HT-29 (cell line): ENCODE measurements at regions not wholly inside any gene's neighbourhood (a gene's known extent, or its start where the extent isn't known, plus 50 kb on each side); places are given as distances from the start of the nearest gene placed in this dataset.
A peak's percentile ranks its signal among the peaks of the same experiment; 100 is the strongest.

Source experiments
- DNase-seq: peaks from one replicate; pipeline ENCODE4 v3.0.0-alpha.2; 2015; ENCODE audit warnings: low spot score

DNA sequence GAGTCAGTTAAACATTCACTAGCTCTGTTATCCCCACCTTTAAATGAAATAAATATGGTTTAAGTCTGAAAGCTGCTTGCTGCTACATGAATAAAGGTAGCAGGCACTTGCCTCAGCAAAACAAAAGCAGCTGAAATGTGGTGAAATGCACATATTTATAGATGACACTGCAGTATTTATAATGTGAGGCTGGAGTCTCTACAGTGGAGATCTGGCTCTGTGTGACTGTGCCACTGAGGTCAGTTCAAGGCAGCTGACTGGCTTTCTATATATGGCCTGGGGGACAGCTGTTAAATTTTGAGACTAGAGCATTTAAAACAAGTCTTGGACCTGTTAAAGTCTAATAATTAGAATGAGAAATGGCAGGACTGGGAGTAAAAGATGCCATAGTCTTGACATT lies 859.6 kb upstream of the SEMA6A start:
- no peak for DNase-seq

DNA sequence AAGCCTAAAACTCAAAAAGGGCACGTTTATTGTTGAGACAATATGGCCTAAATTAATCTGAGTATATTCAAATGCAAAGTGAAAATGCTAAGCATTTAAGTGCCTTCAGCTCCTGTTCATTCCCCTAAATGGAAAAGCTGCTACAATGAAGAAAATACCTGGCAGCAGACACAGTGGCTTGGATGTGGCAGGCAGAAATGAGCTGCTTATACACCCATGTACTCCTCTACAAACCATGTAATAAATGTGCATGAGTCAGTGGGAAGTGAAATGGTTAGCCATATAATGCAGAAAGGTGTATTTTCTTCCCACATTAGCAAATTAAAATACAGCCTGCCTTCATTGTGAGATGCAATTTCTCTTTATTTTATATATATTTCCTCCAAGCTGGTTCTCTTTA lies 859.2 kb upstream of the SEMA6A start:
- no peak for DNase-seq

DNA sequence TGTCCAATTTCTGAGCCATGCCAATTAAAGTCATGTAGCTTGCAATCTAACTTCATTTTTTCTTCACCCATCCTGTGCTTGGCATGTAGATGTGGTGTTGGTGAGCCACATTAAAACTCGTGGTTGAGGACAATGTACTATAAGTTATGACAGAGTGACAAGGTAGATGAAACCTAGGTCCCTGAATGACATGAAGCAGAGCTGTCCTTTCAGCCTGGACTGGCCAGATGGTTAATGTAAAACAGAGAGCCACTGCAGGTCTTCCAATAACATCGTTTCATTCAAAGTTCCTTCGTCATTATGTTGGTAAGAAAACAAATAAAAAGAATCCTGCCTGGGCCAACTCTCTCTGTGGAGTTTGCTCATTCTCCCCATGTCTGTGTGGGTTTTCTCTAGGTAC lies 856.5 kb upstream of the SEMA6A start:
- no peak for DNase-seq

DNA sequence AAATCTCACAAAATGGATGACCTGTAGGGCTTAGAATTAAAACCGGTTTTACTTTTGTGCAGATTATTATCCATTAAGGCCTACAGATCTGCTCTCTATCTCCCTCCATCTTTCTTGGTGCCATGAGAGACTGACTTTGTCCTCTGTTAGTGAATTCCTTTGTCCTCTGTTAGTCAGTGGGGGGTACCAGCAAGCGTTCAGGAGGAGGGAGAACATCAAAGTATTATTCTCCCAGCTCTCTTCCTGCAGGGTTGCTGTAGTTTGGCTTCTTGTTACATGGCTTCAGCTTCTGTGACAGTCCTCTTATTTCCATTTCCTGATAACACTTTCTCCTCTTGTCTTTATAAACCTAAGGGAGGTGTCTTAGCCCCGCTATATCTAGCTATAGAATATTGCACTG lies 850.5 kb upstream of the SEMA6A start:
- no peak for DNase-seq

DNA sequence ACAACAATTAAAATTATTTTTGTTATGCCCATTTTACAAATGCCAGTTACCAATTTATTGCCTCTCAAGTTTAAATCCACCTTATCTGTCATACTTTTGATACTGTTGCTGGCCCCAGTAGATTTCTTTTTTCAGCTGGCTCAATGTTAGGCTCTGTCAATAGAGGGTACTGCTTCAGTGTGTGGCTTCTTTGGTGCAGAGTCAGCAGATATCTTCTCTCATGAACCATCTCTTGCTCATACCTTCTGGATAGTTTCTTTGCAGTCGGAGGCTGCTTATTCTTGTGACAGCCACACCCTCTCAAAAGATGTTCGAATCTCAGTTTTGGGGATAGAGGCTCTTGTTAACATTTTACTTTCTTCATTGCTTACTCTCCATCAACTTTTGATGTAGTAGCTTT lies 849.9 kb upstream of the SEMA6A start:
- DNase-seq: no peak

DNA sequence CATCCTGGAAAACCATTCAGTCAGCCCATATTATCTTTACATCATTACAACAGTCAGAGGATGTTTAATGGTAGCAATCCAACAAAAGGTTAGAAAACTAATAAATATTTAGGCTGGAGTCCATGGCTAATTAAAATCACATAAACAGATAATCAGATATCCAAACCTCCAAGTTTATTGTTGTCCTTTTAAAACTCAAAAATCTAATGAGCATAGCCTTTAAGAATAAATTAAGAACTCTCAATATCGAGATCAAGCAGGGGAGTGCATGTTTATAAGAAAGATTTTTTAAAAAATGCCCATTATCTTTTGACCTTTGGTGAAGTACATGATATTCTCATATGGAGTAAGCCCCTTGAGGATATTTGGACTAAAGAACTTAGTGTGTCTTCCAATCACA lies 842.9 kb upstream of the SEMA6A start:
- DNase-seq: no peak

DNA sequence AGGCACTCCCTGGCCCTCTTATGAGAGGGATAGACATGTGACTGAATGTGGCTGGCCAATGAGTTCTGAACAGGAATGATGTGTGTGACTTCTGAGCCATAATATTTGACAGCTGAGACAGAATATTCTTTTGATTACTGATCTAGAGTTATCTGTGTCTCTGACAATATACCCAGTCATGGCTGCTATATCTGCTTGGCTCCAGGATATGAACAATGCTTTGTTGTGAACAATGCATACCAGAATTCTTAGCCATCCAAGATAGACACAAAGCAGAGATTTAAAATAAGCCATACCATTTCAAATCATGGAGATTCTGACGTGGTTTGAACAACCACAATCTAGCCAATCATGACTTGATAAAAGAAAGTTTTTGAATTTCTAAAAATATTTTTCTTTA lies 840.3 kb upstream of the SEMA6A start:
- no peak for DNase-seq

DNA sequence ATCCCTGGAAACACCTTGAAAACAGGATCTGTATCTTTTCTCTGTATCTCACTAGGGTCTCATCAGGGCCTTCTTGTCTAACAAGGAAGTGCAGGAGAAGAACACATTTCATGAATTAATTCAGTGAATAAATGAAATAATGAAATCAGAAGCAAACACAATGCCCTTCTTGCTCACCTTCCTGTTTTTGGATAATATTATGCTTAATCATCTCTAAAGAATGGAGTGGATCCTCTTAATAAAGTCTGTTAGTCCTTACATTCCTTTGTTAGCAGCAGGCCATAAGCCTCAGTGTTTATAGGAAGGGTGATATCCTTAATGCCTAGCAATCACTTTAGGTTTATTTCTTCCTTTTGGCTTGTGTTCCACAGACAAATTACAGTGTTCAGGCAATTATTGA lies 837.1 kb upstream of the SEMA6A start:
- no peak for DNase-seq

DNA sequence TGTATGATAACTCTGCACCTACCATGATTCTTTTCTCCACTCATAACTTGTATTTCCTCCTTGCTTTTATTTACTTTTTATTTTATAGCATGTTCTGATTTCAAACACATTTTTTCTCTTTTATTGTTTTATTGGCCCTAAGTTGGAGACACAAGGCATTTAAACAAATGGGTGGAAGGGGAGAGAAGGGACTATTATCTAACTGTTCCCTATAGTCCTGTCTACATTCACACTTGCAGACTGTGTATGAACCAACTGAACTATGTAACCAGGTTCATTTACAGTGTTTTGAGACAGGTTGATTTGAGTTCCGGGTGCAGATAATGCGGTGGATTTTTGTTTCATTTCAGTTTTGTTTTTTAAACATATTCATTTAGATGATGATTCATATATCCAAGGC lies 830.6 kb upstream of the SEMA6A start:
- no peak for DNase-seq

DNA sequence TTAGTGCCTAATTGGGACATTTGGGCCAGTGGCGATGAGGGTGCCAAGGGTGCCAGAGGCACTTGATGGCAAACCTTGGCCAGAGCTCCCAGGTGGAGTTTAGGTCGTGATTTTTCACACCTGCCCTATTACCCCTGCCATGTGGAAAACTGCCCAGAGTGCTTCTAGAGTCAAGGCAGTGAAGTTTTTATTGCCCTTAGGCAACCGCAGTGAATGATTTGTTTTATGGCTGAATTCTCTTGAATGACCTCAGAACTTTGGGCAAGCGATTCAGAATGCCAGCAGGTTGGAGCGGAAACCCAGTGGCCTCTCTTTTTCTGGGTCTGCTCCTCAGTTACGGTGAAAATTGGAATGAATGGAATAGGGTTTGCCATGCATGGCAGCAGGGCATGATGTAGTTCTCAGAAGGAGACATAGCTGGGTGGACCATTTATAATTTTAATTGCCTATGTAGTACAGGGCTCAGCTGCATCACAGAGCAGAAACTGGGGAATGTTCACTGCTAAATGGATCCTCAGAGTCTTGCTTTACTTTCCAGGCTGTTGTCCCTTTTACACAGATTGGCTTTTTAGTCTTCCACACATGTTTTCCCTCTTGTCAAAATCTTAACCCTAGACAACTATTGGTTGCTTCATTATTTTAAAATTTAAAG lies 820.0 kb upstream of the SEMA6A start:
- DNase-seq: no peak

DNA sequence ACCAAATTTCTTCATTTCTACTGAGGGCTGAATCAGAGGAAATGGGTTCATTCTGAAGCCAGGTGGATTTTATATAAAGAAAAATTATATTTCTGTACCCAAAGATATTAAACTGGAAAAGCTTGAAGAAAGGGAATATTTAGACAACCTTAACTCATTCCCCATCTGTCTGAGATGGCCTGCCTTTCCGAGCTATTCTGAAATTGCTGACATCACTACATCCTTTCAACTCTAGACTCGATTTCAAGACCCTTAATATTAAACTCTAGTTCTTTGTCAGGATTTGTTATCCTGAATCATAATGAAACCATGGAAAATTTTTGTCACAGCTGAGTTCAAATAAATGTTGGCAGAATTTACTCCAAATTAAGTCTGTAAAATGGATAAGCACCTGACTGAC lies 818.5 kb upstream of the SEMA6A start:
- no peak for DNase-seq

DNA sequence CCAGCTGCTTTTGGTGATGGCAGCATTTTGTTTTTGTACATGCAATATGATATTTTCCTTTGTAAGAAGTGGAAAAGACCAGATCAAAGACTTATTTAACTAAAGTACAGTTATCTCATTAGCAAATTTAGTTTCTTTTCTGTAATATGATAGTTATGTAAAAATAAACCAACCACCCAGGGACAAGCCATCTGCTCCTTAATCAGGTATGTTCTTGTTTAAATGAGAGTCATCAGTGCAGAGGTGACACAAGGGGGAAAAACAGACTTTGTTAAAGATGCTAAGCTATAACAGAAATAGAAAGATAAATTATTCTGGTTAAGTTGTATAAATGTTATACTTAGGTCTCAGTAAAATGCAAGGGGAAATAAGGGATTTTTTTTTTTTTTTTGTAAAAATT lies 805.7 kb upstream of the SEMA6A start:
- no peak for DNase-seq

DNA sequence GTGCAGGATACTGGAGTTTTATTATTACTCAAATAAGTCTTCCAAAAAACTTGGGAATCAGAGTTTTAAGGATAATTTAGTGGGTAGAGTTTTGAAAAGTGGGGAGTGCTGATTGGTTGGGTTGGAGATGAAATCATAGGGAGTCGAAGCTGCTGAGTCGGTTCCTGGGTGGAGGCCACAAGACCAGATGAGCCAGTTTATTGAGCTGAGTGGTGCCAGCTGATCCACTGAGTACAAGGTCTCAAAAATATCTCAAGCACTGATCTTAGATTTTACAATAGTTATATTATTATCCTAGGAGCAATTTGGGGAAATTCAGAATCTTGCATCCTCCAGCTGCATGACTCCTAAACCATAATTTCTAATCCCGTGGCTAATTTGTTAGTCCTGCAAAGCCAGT lies 804.9 kb upstream of the SEMA6A start:
- DNase-seq: no peak

DNA sequence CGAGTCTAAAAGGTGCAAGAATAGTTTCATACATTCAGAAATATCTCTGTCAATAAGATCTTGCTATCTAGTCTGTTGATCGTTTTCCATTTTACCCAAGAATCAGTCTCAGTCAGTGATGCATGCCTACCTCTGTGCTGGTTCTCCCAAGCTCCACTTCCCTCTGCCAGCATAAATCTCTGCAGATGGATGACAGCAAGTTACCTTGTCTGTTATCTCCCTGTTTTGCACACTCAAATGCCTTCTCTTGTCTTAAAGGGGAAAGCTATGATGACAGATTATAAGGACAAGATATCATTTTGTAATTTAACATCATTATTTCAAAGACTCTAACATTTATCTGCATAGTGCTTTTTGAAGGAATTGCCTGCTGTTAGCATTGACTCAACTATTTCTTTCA lies 802.1 kb upstream of the SEMA6A start:
- DNase-seq: no peak

DNA sequence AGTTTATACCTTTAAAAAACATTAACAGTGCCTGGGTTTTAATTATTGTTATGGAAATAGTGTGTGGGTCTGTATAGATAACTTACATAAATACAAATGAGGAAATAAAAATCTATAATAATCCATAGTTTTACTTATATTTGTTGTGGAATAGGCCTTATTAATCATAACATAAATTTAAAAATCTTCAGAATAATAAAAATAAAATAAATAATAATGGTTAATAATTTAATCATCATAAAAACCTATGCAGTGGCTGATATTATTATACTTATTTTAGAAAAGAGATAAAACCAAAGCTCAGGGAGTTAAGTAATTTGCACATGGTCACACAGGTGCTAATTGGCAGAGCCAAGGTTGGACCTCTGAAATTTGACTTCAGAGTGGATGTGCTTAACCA lies 785.3 kb upstream of the SEMA6A start:
- no peak for DNase-seq

DNA sequence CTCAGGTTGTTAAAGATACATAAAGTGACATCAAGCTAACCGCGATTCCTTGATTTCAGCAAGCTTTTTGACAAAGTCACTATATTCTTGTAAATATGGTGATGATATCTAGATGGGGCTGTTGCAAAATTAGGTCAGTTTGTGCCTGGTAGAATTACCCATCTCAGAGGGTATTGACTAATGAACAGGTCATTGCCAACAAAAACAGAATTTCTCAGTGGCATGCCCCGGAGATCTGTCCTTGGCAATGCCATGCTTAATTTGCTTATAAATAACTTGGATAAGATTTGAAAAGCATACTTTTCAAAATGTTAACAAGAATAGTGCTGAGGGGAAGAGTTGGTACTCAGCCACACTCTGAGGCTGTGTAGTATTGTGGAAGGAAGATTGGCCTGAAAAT lies 783.3 kb upstream of the SEMA6A start:
- no peak for DNase-seq

DNA sequence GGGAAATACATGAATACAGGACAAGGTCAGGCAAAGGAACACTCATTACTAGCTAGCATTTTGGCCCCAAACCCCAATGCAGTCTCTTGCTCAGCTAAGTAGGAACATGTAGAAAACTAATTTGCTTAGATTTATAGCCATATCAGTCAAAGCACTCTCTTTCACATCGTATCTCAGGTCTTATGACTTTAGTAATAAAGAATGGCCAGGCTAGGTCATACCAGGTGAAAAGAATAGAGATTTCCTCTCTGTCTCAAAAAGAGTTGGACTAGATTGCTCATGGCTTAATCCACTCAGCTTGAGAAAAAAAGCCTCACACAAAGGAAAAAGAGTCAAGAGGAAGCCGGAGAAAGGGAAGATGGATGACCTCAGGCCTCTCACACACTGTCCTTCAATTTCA lies 772.7 kb upstream of the SEMA6A start:
- DNase-seq: no peak

DNA sequence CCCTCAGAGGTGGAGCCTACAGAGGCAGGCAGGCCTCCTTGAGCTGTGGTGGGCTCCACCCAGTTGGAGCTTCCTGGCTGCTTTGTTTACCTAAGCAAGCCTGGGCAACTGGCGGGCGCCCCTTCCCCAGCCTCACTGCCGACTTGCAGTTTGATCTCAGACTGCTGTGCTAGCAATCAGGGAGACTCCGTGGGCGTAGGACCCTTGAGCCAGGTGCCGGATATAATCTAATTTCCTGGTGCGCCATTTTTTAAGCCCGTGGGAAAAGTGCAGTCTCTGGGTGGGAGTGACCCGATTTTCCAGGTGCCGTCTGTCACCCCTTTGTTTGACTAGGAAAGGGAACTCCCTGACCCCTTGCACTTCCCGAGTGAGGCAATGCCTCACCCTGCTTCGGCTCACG lies 769.1 kb upstream of the SEMA6A start:
- peak; percentile 32 for DNase-seq

DNA sequence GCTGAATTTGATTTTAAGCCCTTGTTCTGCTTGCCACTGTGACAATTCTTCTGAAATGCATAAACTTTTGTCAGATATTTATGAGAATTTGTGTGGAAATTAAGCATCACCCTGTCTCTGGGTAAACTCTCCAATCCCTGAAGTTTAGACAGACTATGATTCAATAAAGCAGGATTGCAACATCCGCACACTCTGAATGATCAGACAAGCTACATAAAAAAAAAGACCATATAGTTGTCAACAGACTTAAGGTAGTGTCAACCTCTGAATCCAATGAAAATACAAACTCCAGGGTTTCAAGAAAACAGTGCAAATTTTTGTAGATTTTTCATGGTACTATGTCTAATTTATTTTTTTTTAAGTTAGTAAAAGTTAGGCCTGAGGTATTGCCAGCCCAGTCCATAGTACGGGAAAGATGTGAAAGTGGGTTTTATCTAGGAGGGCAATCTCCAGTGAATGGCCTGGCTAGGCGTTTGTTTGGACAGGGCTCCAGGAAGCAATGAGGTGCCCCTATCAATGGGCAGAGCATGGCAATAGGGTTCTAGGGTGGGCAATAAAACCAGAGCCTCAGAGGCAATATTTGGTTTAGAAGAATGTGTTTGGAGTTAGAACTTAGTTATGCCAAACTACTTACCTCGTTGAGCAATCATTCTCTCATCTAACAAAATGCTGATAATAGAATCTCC lies 762.6 kb upstream of the SEMA6A start:
- DNase-seq: no peak

DNA sequence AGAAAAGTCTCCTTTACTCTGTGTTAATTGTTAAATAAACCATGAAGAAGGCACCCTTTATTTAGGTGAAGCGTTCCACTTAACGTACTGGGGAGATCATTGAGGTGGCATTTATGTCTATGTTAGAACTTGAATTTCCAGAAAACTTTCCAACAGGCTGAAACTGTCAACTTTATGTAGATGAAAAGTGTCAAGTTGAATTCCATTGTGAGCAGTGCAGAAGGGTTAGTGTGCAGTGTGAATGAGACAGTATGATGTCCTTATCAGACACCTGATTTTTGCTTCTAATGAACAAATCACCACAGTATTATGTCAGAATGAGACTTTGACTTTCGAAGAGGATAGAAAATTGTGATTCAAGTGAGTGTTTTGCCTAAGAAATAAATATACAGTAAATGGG lies 761.6 kb upstream of the SEMA6A start:
- DNase-seq: no peak

DNA sequence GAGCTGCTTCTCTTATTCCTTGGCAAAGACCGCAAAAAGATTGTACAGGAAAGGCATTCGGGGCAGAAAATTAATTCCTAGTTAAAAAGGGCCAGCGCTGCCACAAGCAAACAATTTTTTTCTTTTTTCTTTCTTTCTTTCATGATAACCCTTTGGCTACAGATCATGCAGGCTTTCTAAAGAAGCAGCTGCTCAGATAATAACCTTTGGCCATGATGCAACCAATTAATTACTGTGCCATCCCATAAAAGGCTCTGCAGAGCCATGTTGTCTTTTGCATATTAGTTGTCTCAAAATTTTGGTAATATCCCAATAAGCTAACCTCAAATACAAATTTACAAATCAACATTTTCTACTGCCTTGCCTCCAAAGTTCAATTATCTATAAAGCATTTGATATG lies 758.4 kb upstream of the SEMA6A start:
- DNase-seq: no peak

DNA sequence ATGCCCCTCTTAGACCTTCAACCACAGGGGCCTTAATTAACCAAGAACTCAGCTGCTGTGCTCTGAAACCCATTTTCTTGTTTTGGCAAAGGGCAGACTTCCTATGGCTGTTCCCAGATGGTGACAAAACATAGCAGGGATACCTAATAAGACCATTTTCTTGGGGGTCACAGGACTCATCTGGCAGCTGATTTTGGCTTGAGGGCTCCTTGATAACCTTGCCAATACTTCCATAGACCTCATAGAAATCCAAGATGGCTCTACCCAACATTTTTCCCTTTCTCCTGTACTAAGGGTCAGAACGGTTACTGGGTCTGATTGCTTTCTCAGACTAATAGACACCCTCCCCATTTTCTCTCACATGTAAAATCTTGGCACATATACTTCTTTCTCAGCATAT lies 757.7 kb upstream of the SEMA6A start:
- no peak for DNase-seq

DNA sequence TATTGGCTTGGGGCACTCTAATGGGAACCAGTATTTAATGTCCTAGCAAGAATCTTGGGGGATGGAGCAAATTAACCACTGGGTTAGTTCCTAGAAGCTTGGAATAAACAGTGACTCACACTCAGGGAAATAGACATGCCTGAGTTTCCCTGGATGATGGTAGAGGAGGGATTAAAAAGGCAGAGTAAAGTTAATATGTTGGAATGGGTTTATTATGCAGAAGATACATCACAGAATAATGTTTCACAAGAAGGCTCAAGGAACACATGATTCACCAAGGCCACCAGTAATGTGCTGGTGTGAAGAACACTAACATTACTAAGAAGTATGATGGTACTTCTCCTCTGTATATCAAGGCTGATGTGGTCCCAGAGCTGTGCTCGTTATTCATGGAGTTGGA lies 752.9 kb upstream of the SEMA6A start:
- DNase-seq: no peak

DNA sequence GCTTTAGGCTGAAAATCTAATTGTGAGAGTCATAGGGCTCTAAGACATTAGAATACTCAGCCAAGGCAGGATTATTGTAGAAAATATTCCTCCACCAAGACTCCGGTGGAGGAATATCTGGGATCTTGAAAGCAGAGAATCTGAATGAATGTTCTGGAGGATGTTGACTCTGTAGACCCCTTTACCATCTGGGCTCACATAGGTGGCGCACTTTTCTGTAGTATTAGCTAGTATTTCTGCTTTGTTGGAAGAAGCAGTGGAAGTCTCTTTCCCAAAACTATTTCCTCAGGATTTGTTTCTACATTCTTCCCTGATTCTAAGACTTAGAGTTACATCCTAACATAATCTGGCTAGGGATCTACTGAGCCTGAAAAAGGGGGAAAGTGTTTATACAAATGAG lies 752.4 kb upstream of the SEMA6A start:
- peak; percentile 8 for DNase-seq
